ENCODE measurements at regions not wholly inside any gene's neighbourhood (a gene's known extent, or its start where the extent isn't known, plus 50 kb on each side); places are given as distances from the start of the nearest gene placed in this dataset.

DNA sequence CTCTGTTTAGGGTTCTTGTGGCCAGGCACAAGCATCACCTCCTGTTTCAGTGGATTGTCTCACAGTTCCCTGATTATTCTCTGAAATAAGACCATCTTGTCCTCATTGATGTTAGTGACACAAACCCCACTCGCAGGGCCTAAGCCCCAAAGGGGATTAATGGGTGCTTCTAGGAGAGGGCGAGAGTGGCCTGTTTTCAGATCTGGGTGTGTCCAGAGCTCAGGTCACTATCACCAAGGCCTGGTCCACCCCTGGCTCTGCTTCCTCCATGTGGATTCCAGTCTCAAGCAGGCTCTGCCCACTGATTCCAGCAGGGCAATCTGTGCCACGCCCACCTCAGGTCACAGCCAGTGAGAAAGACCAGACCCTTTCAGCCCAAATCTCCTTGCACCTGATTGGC, 361.9 kb downstream of the ADGRD1 start:
- no peak for TF ChIP-seq CTCF (IDR thresholded peaks at IDR 0.05)
- H3K27ac Mint-ChIP-seq: no peak overlapping the region
- Histone ChIP-seq H3K36me3 (ENCODE audit: insufficient read depth, low read length) (no peaks in the 10 kb centered on the region), H3K4me3 (ENCODE audit: low read length) (no peak overlapping the region), H3K4me1 (ENCODE audit: insufficient read depth, low read length) (no peaks in the 10 kb centered on the region), H3K27ac (ENCODE audit: low read depth in 1 of 2, low read length in 2 of 2) (no peak overlapping the region), H3K9me3 (ENCODE audit: control insufficient read depth in 1 of 2, insufficient read depth in 1 of 2, low read length in 2 of 2) (peaks cover 0 to 8% of the 10 kb centered on the region in 2 experiments), H3K27me3 (ENCODE audit: control insufficient read depth in 1 of 2, insufficient read depth in 2 of 2, low read length in 2 of 2) (no peaks in the 10 kb centered on the region)
- no peaks in the 10 kb centered on the region for H3K36me3 Mint-ChIP-seq (ENCODE audit: low read depth)
- peaks cover 14% of the 10 kb centered on the region for H3K9me3 Mint-ChIP-seq
- intact Hi-C loops (cut with DNase I, micrococcal nuclease): no loop called here
- H3K4me1 Mint-ChIP-seq (ENCODE audit: low read depth): no peaks in the 10 kb centered on the region
- ATAC-seq (ENCODE audit: poor library complexity) (no peak), DNase-seq (no peak)
- no peak overlapping the region for H3K4me3 Mint-ChIP-seq
- peaks cover 21% of the 10 kb centered on the region for H3K27me3 Mint-ChIP-seq
- CTCF ChIA-PET: no interaction called here
- POLR2A ChIA-PET: no interaction called here

- peaks cover 14% of the 10 kb centered on the region for H3K9me3 Mint-ChIP-seq
- no peak overlapping the region for H3K27ac ChIP-seq (ENCODE audit: low read depth in 1 of 2, low read length in 2 of 2)
These were observed 362.7 kb downstream of the ADGRD1 start for GRCh38 chr12:131316388-131316787.

DNA sequence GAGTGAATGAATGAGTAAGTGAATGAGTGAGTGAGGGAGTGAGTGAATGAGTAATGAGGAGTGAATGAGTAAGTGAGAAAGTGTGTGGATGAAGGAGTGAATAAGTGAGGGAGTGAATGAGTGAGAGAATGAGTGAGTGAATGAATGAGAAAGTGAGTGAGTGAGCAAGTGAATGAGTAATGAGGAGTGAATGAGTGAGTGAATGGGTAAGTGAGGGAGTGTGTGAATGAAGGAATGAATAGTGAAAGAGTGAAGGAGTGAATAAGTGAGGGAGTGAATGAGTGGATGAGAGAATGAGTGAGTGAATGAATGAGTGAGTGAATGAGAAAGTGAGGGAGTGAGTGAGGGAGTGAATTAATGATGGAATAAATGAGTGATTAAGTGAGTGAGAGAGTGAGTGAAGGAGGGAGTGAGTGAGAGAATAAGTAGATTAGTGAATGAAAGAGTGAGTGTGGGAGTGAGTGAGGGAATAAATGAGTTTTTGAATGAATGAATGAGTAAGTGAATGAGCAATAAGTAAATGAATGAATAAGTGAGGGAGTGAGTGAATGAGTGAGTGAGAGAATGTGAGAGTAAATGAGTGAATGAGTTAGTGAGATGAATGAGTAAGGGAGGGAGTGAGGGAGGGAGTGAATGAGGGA, 364.5 kb downstream of the ADGRD1 start:
- H3K4me1 ChIP-seq (ENCODE audit: insufficient read depth, low read length): no peaks in the 10 kb centered on the region
- intact Hi-C loops (cut with DNase I, micrococcal nuclease): no loop called here
- CTCF ChIA-PET: no interaction called here
- DNase-seq: no peak
- no peak overlapping the region for H3K27ac Mint-ChIP-seq
- no peak overlapping the region for H3K4me3 Mint-ChIP-seq
- no peak overlapping the region for H3K4me3 ChIP-seq (ENCODE audit: low read length)
- POLR2A ChIA-PET: no interaction called here
- H3K9me3 Mint-ChIP-seq: peaks cover 14% of the 10 kb centered on the region
- no peak for ATAC-seq (ENCODE audit: poor library complexity)
- no peaks in the 10 kb centered on the region for H3K36me3 ChIP-seq (ENCODE audit: insufficient read depth, low read length)
- H3K36me3 Mint-ChIP-seq (ENCODE audit: low read depth): no peaks in the 10 kb centered on the region
- H3K27me3 Mint-ChIP-seq: peaks cover 12% of the 10 kb centered on the region
- H3K27me3 ChIP-seq (ENCODE audit: control insufficient read depth in 1 of 2, insufficient read depth in 2 of 2, low read length in 2 of 2): no peaks in the 10 kb centered on the region
- no peak for TF ChIP-seq CTCF (IDR thresholded peaks at IDR 0.05)
- H3K27ac ChIP-seq (ENCODE audit: low read depth in 1 of 2, low read length in 2 of 2): no peak overlapping the region
- no peaks in the 10 kb centered on the region for H3K4me1 Mint-ChIP-seq (ENCODE audit: low read depth)
- peaks cover 0 to 8% of the 10 kb centered on the region in 2 experiments for H3K9me3 ChIP-seq (ENCODE audit: control insufficient read depth in 1 of 2, insufficient read depth in 1 of 2, low read length in 2 of 2)

More at GRCh38 chr12:131316388-131316787, 362.7 kb downstream of the ADGRD1 start:
- Histone ChIP-seq H3K4me3 (ENCODE audit: low read length) (no peak overlapping the region), H3K4me1 (ENCODE audit: insufficient read depth, low read length) (no peaks in the 10 kb centered on the region), H3K27me3 (ENCODE audit: control insufficient read depth in 1 of 2, insufficient read depth in 2 of 2, low read length in 2 of 2) (no peaks in the 10 kb centered on the region), H3K9me3 (ENCODE audit: control insufficient read depth in 1 of 2, insufficient read depth in 1 of 2, low read length in 2 of 2) (peaks cover 0 to 8% of the 10 kb centered on the region in 2 experiments), H3K36me3 (ENCODE audit: insufficient read depth, low read length) (no peaks in the 10 kb centered on the region)
- intact Hi-C loops (cut with DNase I, micrococcal nuclease): no loop called here
- Mint-ChIP-seq H3K4me3 (no peak overlapping the region), H3K4me1 (ENCODE audit: low read depth) (no peaks in the 10 kb centered on the region), H3K27me3 (peaks cover 21% of the 10 kb centered on the region), H3K36me3 (ENCODE audit: low read depth) (no peaks in the 10 kb centered on the region), H3K27ac (no peak overlapping the region)
- no peak for DNase-seq
- ChIA-PET CTCF (no interaction called here), POLR2A (no interaction called here)
- no peak for ATAC-seq (ENCODE audit: poor library complexity)
- TF ChIP-seq CTCF (IDR thresholded peaks at IDR 0.05): no peak
